ENCODE measurements at regions not wholly inside any gene's neighbourhood (a gene's known extent, or its start where the extent isn't known, plus 50 kb on each side); places are given as distances from the start of the nearest gene placed in this dataset.
"Not testable (repeated sequence)": the region's sequence is repeated elsewhere in the genome, so short reads cannot be mapped to it uniquely, and the experiment has no call there.

GRCh38 chr3:159052494-159052893 is 250.6 kb downstream of the MFSD1 start:
- not testable (repeated sequence) for DNase-seq

- no peak for DNase-seq
Observed at GRCh38 chr3:159057621-159058020, 255.8 kb downstream of the MFSD1 start.

- no peak for DNase-seq
Observed at GRCh38 chr3:159058859-159059258, 257.0 kb downstream of the MFSD1 start.

GRCh38 chr3:159059395-159059794 is 257.5 kb downstream of the MFSD1 start:
- DNase-seq, result no peak

- no peak for DNase-seq
Observed at GRCh38 chr3:159062734-159063410, 261.0 kb downstream of the MFSD1 start.

GRCh38 chr3:159069091-159069490 is 267.2 kb downstream of the MFSD1 start, which contains the start of gene IQCJ:
IQCJ (plus strand) TSS chr3:159069319.
- DNase-seq, result no peak

GRCh38 chr3:159069866-159070425 is 268.1 kb downstream of the MFSD1 start:
- no peak for DNase-seq

GRCh38 chr3:159074756-159075701 is 273.2 kb downstream of the MFSD1 start:
- no peak for DNase-seq

- DNase-seq, result no peak
Observed at GRCh38 chr3:159077860-159078259, 276.0 kb downstream of the MFSD1 start.

GRCh38 chr3:159080256-159080655 is 278.4 kb downstream of the MFSD1 start:
- DNase-seq, result no peak

- no peak for DNase-seq
Observed at GRCh38 chr3:159080821-159081220, 279.0 kb downstream of the MFSD1 start.

- no peak for DNase-seq
Observed at GRCh38 chr3:159082519-159082918, 280.7 kb downstream of the MFSD1 start.

- no peak for DNase-seq
Observed at GRCh38 chr3:159091936-159092335, 290.1 kb downstream of the MFSD1 start.

- no peak for DNase-seq
Observed at GRCh38 chr3:159102001-159102400, 300.1 kb downstream of the MFSD1 start.

- no peak for DNase-seq
Observed at GRCh38 chr3:159112724-159113123, 310.9 kb downstream of the MFSD1 start.

- no peak for DNase-seq
Observed at GRCh38 chr3:159113221-159113875, 311.5 kb downstream of the MFSD1 start.

- no peak for DNase-seq
Observed at GRCh38 chr3:159114582-159114981, 312.7 kb downstream of the MFSD1 start.

- DNase-seq, result no peak
Observed at GRCh38 chr3:159123877-159124276, 322.0 kb downstream of the MFSD1 start.

GRCh38 chr3:159126261-159127020 is 324.6 kb downstream of the MFSD1 start:
- no peak for DNase-seq

GRCh38 chr3:159127021-159127392 is 325.2 kb downstream of the MFSD1 start:
- DNase-seq, result no peak

GRCh38 chr3:159128628-159129027 is 326.8 kb downstream of the MFSD1 start:
- DNase-seq, result no peak

- no peak for DNase-seq
Observed at GRCh38 chr3:159130108-159130507, 328.3 kb downstream of the MFSD1 start.
